ENCODE measurements at regions not wholly inside any gene's neighbourhood (a gene's known extent, or its start where the extent isn't known, plus 50 kb on each side); places are given as distances from the start of the nearest gene placed in this dataset.

DNA sequence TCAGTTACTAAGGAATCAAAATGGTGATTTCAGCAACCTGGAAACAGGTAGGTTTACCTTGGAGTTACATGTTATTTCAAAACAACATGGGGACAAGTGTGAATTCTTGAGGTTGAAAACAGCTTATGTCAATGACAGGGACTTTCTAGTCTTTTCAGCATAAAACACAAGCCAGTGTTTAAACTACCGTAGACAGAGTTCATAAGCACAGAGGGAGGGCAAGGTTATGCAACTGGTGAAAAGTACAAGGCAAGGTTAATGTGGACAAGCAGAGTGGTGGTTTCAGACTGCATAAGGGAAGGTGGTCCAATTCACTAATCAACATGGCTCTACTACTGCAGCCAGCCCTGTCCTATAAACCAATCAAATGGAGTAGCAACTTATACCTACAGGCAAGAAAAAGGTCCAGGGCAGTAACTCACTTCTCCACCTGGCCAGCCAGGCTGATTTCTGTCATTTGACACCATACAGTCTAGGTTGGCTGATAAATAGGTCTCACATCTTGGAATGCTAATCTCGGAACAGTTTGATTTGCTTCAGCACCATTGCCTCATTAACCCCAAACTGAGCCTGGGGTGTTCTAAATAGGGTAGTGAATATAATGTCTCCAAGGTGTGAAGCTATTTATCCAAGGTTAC is 250.3 kb upstream of the PROX1 start:
- no peak for DNase-seq

DNA sequence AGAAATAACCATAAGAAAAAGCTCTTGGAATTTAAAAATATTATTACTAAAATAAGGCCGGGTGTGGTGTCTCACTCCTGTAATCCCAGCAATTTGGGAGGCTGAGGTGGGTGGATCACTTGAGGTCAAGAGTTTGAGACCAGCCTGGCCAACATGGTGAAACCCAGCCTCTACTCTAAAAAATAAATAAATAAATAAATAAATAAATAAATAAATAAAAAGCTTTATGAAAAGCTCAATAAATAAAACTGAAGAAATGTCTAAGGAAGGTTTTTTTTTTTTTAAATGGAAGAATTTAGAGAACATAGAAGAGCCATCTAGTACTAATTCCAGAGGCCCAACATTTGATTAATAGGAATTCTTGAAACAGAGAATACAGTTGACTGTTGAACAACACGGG is 249.1 kb upstream of the PROX1 start:
- DNase-seq: no peak

DNA sequence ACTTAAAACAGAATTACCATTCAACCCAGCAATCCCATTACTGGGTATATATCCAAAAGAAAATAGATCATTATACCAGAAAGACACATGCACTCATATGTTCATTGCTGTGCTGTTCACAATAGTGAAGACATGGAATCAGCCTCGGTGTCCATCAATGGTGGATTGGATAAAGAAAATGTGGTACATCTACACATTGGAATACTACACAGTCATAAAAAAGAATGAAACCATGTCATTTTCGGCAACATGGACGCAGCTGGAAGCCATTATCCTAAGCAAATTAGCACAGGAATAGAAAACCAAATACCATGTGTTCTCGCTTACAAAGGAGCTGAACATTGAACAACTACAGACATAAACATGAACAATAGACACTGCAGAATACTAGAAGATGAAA is 244.8 kb upstream of the PROX1 start:
- no peak for DNase-seq

DNA sequence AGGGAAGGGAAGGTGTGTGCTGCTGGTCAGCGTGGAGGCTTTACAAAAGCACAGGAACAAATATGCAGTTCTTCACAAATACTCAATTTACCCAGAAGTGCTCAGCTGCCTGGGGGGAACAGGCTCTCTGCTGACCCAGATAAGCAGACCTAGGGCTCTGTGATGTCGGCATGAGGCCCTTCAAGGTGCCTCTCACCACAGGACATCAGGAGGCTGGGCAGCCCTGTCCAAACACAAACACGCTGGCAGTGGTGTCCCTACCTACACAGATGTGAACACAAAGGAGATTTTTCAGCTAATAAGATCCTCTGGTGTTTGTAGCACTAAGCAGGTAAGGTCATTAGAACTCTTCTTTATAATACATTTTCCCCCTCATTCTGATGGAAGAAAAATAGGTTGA is 243.0 kb upstream of the PROX1 start:
- DNase-seq: no peak

DNA sequence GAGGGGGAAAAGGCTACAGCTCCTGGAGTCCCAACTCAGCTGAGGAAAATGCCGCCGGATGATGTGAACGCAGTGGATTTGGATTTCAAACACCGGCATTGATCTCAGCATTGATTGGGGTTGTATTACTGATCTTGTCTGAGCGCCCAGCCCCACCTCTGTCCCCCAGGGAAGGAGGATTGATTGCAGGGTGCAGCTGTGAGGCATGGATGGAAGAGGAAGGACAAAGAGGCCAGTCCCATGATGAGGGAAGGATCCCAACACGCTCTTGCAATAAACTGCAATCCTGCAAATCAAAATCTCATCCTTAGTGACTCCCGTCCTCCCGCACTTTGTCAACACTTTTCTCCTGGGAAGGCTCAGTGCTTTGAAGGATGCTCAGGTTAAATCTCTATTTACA is 242.3 kb upstream of the PROX1 start:
- no peak for DNase-seq

DNA sequence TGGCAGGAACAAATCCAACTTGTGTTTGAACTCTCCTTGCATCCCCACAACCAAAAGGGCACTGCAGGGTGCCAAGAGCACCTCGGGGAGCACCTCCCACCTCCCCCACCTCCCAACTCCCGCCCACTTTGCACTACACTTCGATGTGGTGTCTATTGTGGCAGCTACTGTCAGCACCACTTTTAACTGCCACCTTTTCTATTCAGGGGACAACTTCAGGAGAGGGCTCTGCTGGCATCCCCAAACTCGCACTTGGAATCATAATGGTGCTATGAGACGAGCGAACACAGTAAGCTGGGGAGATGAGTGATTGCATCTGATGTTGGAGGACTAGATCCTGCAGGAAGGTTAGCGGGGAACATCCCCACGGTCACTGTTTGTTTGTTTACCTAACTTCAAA is 238.2 kb upstream of the PROX1 start:
- no peak for DNase-seq

DNA sequence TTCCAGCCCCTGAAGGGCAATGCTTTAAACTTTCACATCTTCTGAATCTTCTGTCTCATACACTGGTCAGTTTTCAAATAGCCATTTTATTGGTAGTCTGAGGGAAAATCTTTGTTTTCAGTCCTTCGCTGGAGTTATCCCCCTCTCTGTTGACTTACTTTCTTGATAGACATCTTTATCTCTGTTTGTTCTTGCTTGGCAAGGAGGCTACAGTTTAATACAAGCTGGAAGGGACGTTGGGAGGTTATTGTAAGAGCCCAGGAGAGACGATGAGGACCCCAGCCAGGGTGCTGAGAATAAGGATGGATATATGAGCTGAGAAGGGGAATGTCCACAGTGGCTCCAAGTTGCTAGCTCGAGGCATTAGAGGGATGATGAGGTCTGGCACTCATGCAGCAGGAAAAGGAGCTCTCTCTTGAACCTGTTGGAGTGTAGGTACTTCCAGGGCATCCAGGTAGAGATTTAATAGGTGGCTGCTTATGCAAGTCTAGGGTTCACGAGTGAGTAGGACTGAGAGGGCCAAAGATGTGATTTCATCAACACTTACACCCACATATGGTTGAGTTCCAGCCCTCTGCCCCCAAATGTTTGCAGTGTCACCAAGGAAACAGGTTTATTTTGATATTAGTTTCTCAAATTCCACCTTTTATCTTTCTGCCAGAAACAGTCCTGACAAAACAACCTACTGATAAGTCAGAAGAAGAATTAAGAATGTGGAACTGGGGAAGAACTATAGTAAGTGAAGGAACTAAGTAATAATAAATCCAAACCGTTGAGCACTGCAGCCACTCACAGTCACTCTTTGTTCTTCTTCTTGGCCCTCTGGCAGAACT is 237.3 kb upstream of the PROX1 start:
- no peak for DNase-seq

DNA sequence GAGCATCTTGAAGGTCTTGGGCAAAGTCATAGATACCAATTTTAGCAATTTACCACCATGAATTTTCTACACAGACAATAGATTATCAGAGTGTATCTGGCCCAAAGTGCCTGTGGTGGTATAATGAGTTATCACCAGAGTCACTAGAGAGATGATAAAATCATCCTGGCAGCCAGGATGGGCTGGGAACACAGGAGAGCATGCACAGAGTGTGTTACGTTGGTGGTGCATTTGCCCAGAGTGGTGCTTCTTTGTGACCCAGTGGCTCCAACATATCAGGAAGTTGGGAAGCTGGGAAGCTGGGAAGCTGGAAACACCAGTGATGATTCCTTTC is 236.7 kb upstream of the PROX1 start:
- no peak for DNase-seq

DNA sequence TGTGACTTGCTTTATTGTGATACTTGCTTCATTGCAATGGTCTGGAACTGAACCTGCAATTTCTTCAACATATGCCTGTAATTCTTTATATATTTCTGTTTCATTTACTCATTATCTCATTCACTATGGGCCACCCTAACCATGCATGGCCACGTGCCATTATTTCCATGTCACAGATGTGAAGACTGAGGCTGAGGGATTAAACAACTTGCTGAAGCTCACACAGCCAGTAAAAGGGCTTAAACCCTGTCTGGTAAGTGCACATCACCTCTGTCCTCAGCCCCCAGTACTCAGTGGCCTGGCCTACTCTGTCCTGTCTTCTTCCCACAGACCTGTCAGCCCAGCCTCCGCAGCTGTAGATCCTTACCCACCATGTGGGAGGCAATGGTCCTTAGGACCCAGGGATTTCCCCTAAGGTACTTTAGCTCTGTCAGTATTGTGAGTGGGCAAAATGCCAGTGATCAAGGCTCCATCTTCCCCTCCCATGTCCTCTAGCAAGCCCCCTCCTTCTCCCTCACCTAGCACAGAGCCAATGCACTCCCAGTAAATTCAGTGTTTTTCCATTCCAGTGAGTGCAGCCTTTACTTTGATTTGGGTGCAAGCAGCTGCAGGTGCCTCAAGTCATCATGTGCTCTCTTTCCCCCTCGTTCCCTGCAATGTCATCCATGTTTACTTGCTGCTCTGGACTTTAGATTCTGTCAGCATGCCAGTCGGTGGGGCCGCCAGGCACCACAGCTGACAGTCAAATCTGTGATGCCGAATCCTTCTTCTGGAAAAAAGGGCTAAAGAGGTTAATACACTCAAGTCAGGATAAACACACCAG is 228.2 kb upstream of the PROX1 start:
- no peak for DNase-seq

DNA sequence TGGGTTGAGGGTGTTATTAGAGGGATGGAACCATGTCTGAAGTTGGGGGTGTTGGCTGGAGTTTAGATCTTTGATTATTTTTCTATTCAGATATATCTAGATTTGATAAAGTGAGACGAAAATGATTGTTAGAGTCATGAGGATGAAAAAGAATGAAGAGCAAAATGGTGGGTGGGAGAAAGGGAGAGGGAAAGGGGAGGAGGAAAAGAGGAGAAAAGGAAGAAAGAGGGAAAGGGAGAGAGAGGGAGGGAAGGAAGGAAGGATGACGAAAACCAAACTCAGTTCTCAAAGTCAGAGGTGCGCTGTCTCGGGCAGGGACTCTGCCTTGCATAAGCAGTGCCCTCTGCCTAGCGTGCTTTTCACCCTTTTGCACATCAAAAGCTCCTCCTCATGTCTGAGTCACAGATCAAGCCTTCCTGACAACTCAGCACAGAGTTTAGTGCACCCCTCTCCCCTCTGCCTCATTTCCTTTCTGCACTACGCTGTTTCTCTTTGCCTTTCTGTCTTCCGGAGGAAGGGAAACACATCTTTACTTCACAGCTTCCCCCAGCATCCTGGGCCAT is 225.8 kb upstream of the PROX1 start:
- DNase-seq: no peak

DNA sequence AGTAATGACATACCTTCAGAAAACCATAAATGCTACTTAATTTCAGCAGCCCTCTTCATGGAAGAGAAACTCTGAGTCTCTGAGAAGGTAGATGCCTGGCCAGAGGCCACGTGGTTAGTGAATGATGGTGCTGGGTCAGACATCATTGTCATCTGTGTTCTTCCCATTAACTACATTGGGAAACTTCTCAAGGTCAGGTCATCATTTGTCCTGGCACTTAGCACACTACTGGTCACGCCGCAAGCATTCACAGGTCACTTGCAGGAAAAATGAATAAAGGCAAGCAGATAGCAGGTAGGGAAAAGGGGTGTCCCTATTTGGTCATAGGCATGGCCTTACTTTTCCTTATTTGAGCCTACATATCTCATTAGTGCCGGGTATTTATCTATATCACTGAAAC is 220.1 kb upstream of the PROX1 start:
- DNase-seq: no peak

DNA sequence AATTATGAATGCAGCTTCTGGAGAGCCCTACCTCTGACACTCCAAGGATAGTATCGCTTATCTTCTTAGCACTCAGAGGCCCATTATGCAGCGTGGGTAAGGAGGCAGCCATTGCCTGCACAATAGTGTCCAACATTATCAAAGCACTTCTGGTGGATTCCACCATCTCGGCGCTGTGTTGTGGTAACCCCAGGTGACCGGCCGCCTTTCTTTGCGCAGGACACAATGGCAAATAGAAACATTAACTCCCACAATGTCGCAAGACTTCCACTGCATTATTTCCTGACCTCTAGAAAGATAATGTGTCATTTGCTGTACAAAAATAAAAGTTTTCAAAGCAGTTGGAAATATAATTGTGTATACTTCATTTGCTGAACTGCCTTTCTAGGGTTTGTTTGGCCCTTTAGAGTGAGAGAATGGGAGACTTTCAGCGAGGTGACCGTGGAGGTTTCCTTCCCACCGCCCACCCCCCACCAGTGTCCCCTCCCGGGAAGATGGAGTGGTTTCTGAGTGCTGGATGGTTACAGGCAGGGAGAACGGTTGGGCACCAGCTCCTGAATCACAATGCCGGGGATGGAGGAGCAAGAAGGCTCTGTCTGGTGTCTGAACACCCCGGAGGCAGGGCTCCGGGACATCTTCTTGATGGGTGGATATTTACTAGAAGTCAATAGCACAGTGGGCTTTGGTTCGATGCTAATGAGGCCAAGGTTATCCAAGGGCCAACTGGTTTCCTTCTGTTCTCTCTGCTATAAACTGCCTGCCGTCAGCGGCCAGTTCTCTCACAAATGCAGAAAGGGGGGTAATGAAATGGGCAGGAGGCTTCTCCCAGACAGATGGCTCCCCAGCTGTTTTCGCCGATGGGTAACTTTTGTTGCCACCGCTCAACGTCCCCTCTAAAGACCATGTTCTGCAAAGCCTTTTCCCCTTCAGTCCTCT is 215.4 kb upstream of the PROX1 start:
- no peak for DNase-seq

DNA sequence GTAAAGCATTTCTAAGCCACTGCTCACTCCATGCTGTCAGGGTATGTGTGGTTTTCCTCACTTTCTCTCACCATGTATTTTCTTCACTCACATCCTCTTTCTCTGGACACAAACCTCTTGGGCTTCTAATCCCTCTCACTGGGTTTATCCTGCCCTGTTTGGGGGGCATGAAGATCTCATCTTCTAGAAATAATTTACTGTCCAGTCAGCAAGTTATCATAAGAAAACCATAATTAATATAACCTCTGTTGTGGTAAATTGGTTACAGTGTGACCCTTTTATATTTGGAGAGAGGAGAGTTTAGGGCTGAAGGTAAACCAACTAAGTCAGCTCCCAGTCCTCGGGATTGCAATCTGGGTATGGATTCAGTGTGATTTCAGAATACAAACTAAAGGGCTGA is 213.8 kb upstream of the PROX1 start:
- DNase-seq: no peak

DNA sequence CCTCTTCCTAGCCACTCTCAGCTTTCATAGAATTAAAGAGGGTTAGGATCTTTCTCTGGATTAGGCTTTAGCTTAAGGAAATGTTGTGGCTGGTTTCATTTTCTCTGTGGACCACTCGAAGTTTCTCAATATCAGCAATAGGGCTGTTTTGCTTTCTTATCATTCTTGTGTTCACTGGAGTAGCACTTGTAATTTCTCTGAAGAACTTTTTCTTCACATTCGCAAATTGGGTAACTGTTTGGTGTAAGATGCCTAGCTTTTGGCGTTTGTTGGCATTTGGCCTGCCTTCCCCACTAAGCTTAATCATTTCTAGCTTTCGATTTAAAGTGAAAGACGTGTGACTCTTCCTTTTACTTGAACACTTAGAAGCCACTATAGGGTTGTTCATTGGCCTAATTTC is 210.8 kb upstream of the PROX1 start:
- no peak for DNase-seq

DNA sequence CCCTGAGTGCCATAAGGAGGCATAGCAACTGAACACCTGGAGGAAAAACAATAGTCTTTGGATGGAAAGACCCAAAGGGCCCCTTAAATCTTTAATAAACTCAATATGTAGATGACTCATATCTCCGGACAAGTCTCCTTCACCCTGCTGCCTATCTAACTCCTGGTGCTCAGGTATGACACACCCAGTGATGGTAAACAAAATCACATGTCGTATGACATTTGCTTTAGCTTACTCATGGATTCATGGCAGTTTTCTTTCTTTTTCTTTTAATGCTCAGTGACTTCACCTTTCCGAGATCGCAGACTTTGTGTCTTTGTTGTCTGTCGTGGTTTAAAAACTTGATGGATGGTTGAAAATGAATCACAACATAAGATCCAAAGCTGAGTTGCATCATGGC is 208.5 kb upstream of the PROX1 start:
- no peak for DNase-seq

DNA sequence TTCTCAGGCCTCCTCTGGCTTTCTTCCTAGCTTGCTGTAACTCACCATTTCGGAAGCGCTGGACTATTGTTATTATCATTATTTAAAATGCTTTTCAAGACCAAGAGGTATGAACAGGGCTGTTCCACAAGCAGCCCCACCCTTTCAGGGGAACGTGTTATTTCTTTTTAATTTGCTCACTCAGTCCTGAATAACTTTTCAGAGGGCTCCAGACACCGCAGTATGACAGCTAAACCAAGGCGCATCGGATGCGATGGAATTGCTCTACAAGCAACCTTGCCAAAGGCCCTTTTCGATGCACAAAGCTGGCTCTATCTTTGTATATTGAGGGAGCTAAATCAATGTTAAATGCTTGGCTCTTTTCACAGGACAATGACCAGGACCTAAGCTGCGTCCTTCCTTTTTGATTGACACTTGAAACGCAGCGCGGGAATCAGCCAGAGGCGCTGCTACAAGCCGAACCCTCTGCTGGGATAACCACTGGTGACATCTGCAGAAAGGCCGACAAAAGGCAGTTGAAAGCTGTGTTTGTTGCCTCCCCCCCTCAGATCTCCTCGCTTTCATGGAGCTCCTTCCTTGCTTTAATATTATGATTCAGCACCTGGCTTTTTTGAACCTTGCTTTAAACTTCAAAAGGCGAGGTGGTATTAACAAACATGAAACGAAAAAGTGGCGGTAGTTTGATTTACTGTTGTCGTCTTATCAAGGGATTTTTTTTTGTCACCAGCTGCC is 204.7 kb upstream of the PROX1 start:
- no peak for DNase-seq

DNA sequence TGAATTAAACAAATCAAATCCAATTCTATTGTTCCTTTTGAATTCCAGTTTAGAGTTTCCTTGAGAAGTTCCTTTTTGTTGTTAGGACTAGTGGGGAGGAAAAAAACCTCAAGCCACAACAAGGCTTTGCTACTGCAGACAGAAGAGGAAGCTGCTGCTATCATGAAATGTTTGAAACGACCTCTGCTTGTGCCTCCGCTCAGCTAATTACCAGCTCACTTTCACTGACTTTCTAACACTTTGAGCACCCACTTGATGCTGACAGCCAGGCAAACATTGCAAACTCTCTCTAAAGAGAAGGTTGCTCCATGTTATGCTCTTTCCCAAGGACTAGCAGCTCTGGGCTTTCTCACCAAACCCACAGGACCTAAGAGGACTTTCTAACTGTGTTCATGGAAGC is 203.9 kb upstream of the PROX1 start:
- no peak for DNase-seq

DNA sequence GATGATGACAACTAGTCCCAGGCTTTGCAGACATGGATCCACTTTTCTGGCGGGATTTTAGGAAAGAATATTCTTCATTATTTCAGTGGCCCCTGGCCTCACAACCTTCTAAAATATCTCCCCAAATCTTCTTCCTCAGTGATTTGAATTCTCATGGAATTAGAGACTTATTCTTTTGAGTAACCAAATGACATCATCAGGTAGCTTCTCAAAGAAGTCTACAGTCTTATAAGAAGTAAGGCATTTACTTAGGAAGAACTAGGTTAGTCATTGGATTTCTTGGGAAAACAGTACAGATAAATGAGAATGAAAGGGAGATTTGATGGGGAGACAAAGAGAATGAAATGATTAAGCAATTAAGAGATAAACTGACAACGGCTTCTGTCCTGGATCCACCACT is 201.1 kb upstream of the PROX1 start:
- no peak for DNase-seq

DNA sequence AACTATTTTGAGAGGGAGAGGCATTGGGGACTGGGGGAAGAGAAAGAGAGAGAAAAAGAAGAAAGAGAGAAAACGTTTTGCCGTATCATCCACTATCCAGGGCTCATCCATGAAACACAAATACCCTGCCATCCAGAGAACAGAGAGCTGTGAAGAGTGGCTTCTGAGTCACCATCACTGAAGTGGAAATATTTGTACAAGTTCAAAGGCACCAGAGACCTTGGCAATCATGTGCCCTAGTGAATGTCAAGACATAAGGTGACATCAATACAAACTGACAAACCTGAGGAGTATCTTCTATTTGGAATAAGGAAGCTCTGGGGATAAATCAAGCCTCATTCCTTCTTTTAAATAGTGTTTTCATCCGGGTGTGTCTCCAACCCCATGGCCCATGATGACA is 197.2 kb upstream of the PROX1 start:
- DNase-seq: no peak

DNA sequence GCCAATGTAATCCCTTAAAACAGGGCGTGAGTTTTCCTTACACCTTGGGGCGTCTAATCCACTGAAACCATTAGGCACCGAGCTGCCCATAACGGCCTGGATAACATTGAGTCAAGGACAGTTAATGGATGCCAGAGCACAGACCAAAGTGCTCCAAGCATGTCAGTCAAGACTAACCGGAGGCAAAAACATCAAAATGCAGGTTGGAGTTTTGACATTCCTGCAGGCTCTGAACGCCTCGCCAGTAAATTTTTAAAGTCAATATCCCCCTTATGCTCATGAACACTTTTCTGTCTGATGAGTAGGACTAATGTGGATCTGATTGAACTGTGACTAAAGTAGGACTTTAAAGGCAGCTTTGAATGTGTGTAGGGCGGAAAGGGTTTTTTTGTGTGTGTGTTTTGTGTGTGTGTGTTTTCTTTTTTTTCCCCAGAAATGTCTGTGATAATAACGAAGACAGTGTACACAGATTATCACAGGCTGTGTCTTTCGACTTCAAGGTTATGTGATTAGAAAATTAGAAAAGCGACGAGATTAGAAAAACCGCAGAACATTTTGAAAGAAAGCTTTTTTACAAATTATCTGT is 194.2 kb upstream of the PROX1 start:
- DNase-seq: no peak

DNA sequence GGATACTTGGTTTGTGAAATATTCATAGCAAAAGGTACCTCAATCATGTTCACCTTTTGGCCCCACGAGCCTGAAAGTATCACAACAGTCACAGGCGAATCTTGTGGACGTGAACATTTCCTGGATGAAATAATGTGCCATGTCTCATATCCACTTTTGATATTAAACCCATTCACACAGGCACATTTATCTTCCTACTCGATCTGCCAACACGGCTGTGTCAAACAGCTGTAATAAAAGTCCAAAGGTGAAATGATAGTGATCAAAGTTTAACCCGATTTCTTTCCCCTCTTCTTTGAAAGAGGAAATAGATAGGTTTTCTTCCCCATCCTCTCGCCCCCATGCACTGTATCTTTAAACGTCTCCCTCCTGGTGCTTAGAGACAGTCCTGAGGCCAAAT is 191.2 kb upstream of the PROX1 start:
- DNase-seq: no peak

Measured in occipital lobe (tissue), 1 donor.